ENCODE measurements at regions not wholly inside any gene's neighbourhood (a gene's known extent, or its start where the extent isn't known, plus 50 kb on each side); places are given as distances from the start of the nearest gene placed in this dataset.
"Not testable (repeated sequence)": the region's sequence is repeated elsewhere in the genome, so short reads cannot be mapped to it uniquely, and the experiment has no call there.

GRCh38 chr5:12690361-12690760, 786.1 kb upstream of the CTNND2 start:
- H3K4me1 ChIP-seq (ENCODE audit: control insufficient read depth, insufficient read depth, low read length, poor library complexity, severe bottlenecking): no peaks in the 10 kb centered on the region
- Mint-ChIP-seq H3K9me3 (peaks cover 0 to 29% (median 10%) of the 10 kb centered on the region in 7 donors), H3K36me3 (no peaks in the 10 kb centered on the region), H3K27me3 (no peaks in the 10 kb centered on the region), H3K4me3 (no peak overlapping the region), H3K27ac (no peak overlapping the region), H3K4me1 (no peaks in the 10 kb centered on the region)
- H3K27me3 ChIP-seq (ENCODE audit: control insufficient read depth, insufficient read depth, low read length): no peaks in the 10 kb centered on the region
- peaks cover 0 to 3% of the 10 kb centered on the region in 2 experiments for H3K9me3 ChIP-seq (ENCODE audit: control insufficient read depth in 2 of 2, low read length in 2 of 2)
- no peak for ATAC-seq (ENCODE audit: low read depth in 2 of 2)
- DNase-seq: no peak
- H3K4me3 ChIP-seq (ENCODE audit: low read depth, low read length): no peak overlapping the region
- no peaks in the 10 kb centered on the region for H3K36me3 ChIP-seq (ENCODE audit: control insufficient read depth, insufficient read depth, low read length)
- H3K27ac ChIP-seq (ENCODE audit: insufficient read depth, low read length, poor library complexity, severe bottlenecking): no peak overlapping the region

GRCh38 chr5:12683249-12683648, 779.0 kb upstream of the CTNND2 start:
- Histone ChIP-seq H3K27ac (ENCODE audit: insufficient read depth, low read length, poor library complexity, severe bottlenecking) (no peak overlapping the region), H3K4me1 (ENCODE audit: control insufficient read depth, insufficient read depth, low read length, poor library complexity, severe bottlenecking) (no peaks in the 10 kb centered on the region), H3K36me3 (ENCODE audit: control insufficient read depth, insufficient read depth, low read length) (no peaks in the 10 kb centered on the region), H3K4me3 (ENCODE audit: low read depth, low read length) (no peak overlapping the region), H3K9me3 (ENCODE audit: control insufficient read depth in 2 of 2, low read length in 2 of 2) (peaks cover 0 to 3% of the 10 kb centered on the region in 2 experiments), H3K27me3 (ENCODE audit: control insufficient read depth, insufficient read depth, low read length) (no peaks in the 10 kb centered on the region)
- ATAC-seq (ENCODE audit: low read depth in 2 of 2): no peak
- H3K4me1 Mint-ChIP-seq: no peaks in the 10 kb centered on the region
- DNase-seq: no peak
- H3K27me3 Mint-ChIP-seq: no peaks in the 10 kb centered on the region
- H3K4me3 Mint-ChIP-seq: no peak overlapping the region
- H3K9me3 Mint-ChIP-seq: peaks cover 0 to 3% (median under 1%) of the 10 kb centered on the region in 7 donors
- H3K36me3 Mint-ChIP-seq: no peaks in the 10 kb centered on the region
- H3K27ac Mint-ChIP-seq: no peak overlapping the region

- Histone ChIP-seq H3K27me3 (ENCODE audit: control insufficient read depth, insufficient read depth, low read length) (no peaks in the 10 kb centered on the region), H3K36me3 (ENCODE audit: control insufficient read depth, insufficient read depth, low read length) (no peaks in the 10 kb centered on the region), H3K4me3 (ENCODE audit: low read depth, low read length) (no peak overlapping the region), H3K27ac (ENCODE audit: insufficient read depth, low read length, poor library complexity, severe bottlenecking) (no peak overlapping the region), H3K9me3 (ENCODE audit: control insufficient read depth in 2 of 2, low read length in 2 of 2) (peaks cover 0 to 3% of the 10 kb centered on the region in 2 experiments), H3K4me1 (ENCODE audit: control insufficient read depth, insufficient read depth, low read length, poor library complexity, severe bottlenecking) (no peaks in the 10 kb centered on the region)
- no peak overlapping the region for H3K27ac Mint-ChIP-seq
- DNase-seq: no peak
- H3K36me3 Mint-ChIP-seq: no peaks in the 10 kb centered on the region
- no peak overlapping the region for H3K4me3 Mint-ChIP-seq
- H3K27me3 Mint-ChIP-seq: no peaks in the 10 kb centered on the region
- ATAC-seq (ENCODE audit: low read depth in 2 of 2): no peak
- peaks cover 0 to 15% (median 3%) of the 10 kb centered on the region in 7 donors for H3K9me3 Mint-ChIP-seq
- no peaks in the 10 kb centered on the region for H3K4me1 Mint-ChIP-seq
Measured at GRCh38 chr5:12679731-12680130, 775.5 kb upstream of the CTNND2 start.

- Histone ChIP-seq H3K27ac (ENCODE audit: insufficient read depth, low read length, poor library complexity, severe bottlenecking) (no peak overlapping the region), H3K36me3 (ENCODE audit: control insufficient read depth, insufficient read depth, low read length) (no peaks in the 10 kb centered on the region), H3K27me3 (ENCODE audit: control insufficient read depth, insufficient read depth, low read length) (no peaks in the 10 kb centered on the region), H3K4me3 (ENCODE audit: low read depth, low read length) (no peak overlapping the region), H3K9me3 (ENCODE audit: control insufficient read depth in 2 of 2, low read length in 2 of 2) (peaks cover 2 to 13% of the 10 kb centered on the region in 2 experiments), H3K4me1 (ENCODE audit: control insufficient read depth, insufficient read depth, low read length, poor library complexity, severe bottlenecking) (no peaks in the 10 kb centered on the region)
- Mint-ChIP-seq H3K27ac (no peak overlapping the region), H3K27me3 (no peaks in the 10 kb centered on the region), H3K36me3 (no peaks in the 10 kb centered on the region), H3K4me1 (no peaks in the 10 kb centered on the region), H3K4me3 (no peak overlapping the region), H3K9me3 (peaks cover 1 to 14% (median 7%) of the 10 kb centered on the region in 7 donors)
- ATAC-seq (ENCODE audit: low read depth in 2 of 2) (no peak), DNase-seq (no peak)
Measured at GRCh38 chr5:12675959-12676358, 771.7 kb upstream of the CTNND2 start.

GRCh38 chr5:12672141-12672540, 767.9 kb upstream of the CTNND2 start:
- no peaks in the 10 kb centered on the region for H3K36me3 Mint-ChIP-seq
- Histone ChIP-seq H3K4me1 (ENCODE audit: control insufficient read depth, insufficient read depth, low read length, poor library complexity, severe bottlenecking) (no peaks in the 10 kb centered on the region), H3K36me3 (ENCODE audit: control insufficient read depth, insufficient read depth, low read length) (no peaks in the 10 kb centered on the region), H3K27me3 (ENCODE audit: control insufficient read depth, insufficient read depth, low read length) (no peaks in the 10 kb centered on the region), H3K9me3 (ENCODE audit: control insufficient read depth in 2 of 2, low read length in 2 of 2) (peaks cover 6 to 15% of the 10 kb centered on the region in 2 experiments), H3K27ac (ENCODE audit: insufficient read depth, low read length, poor library complexity, severe bottlenecking) (no peak overlapping the region), H3K4me3 (ENCODE audit: low read depth, low read length) (no peak overlapping the region)
- DNase-seq (no peak), ATAC-seq (ENCODE audit: low read depth in 2 of 2) (no peak)
- H3K4me1 Mint-ChIP-seq: no peaks in the 10 kb centered on the region
- H3K9me3 Mint-ChIP-seq: peaks cover 4 to 16% (median 15%) of the 10 kb centered on the region in 7 donors
- H3K27me3 Mint-ChIP-seq: no peaks in the 10 kb centered on the region
- no peak overlapping the region for H3K27ac Mint-ChIP-seq
- no peak overlapping the region for H3K4me3 Mint-ChIP-seq

GRCh38 chr5:12669326-12669725, 765.1 kb upstream of the CTNND2 start:
- ATAC-seq (ENCODE audit: low read depth in 2 of 2) (no peak), DNase-seq (no peak)
- Mint-ChIP-seq H3K9me3 (peaks cover 4 to 23% (median 10%) of the 10 kb centered on the region in 7 donors), H3K4me3 (no peak overlapping the region), H3K4me1 (no peaks in the 10 kb centered on the region), H3K36me3 (no peaks in the 10 kb centered on the region), H3K27ac (no peak overlapping the region), H3K27me3 (no peaks in the 10 kb centered on the region)
- Histone ChIP-seq H3K36me3 (ENCODE audit: control insufficient read depth, insufficient read depth, low read length) (no peaks in the 10 kb centered on the region), H3K27ac (ENCODE audit: insufficient read depth, low read length, poor library complexity, severe bottlenecking) (no peak overlapping the region), H3K4me1 (ENCODE audit: control insufficient read depth, insufficient read depth, low read length, poor library complexity, severe bottlenecking) (no peaks in the 10 kb centered on the region), H3K9me3 (ENCODE audit: control insufficient read depth in 2 of 2, low read length in 2 of 2) (peaks cover 6 to 14% of the 10 kb centered on the region in 2 experiments), H3K27me3 (ENCODE audit: control insufficient read depth, insufficient read depth, low read length) (no peaks in the 10 kb centered on the region), H3K4me3 (ENCODE audit: low read depth, low read length) (no peak overlapping the region)

- H3K36me3 Mint-ChIP-seq: no peaks in the 10 kb centered on the region
- Histone ChIP-seq H3K27me3 (ENCODE audit: control insufficient read depth, insufficient read depth, low read length) (no peaks in the 10 kb centered on the region), H3K9me3 (ENCODE audit: control insufficient read depth in 2 of 2, low read length in 2 of 2) (peaks cover 6 to 12% of the 10 kb centered on the region in 2 experiments), H3K4me3 (ENCODE audit: low read depth, low read length) (no peak overlapping the region), H3K27ac (ENCODE audit: insufficient read depth, low read length, poor library complexity, severe bottlenecking) (no peak overlapping the region), H3K4me1 (ENCODE audit: control insufficient read depth, insufficient read depth, low read length, poor library complexity, severe bottlenecking) (no peaks in the 10 kb centered on the region), H3K36me3 (ENCODE audit: control insufficient read depth, insufficient read depth, low read length) (no peaks in the 10 kb centered on the region)
- DNase-seq: no peak
- H3K27me3 Mint-ChIP-seq: no peaks in the 10 kb centered on the region
- H3K27ac Mint-ChIP-seq: no peak overlapping the region
- no peak overlapping the region for H3K4me3 Mint-ChIP-seq
- no peaks in the 10 kb centered on the region for H3K4me1 Mint-ChIP-seq
- ATAC-seq (ENCODE audit: low read depth in 2 of 2): no peak
- peaks cover 4 to 23% (median 15%) of the 10 kb centered on the region in 7 donors for H3K9me3 Mint-ChIP-seq
Measured at GRCh38 chr5:12668564-12668963, 764.3 kb upstream of the CTNND2 start.

- not testable (repeated sequence) for H3K36me3 Mint-ChIP-seq; H3K4me3 Mint-ChIP-seq; H3K4me1 ChIP-seq (ENCODE audit: control insufficient read depth, insufficient read depth, low read length, poor library complexity, severe bottlenecking); H3K27me3 Mint-ChIP-seq; H3K27ac Mint-ChIP-seq; ATAC-seq (ENCODE audit: low read depth in 2 of 2); H3K4me3 ChIP-seq (ENCODE audit: low read depth, low read length); DNase-seq; H3K36me3 ChIP-seq (ENCODE audit: control insufficient read depth, insufficient read depth, low read length); H3K4me1 Mint-ChIP-seq; H3K27me3 ChIP-seq (ENCODE audit: control insufficient read depth, insufficient read depth, low read length); H3K27ac ChIP-seq (ENCODE audit: insufficient read depth, low read length, poor library complexity, severe bottlenecking)
- peaks cover 1 to 25% (median 17%) of the 10 kb centered on the region in 7 donors for H3K9me3 Mint-ChIP-seq
- H3K9me3 ChIP-seq (ENCODE audit: control insufficient read depth in 2 of 2, low read length in 2 of 2): peaks cover 6 to 12% of the 10 kb centered on the region in 2 experiments
Measured at GRCh38 chr5:12667818-12668217, 763.6 kb upstream of the CTNND2 start.
